ENCODE measurements at regions not wholly inside any gene's neighbourhood (a gene's known extent, or its start where the extent isn't known, plus 50 kb on each side); places are given as distances from the start of the nearest gene placed in this dataset.

DNA sequence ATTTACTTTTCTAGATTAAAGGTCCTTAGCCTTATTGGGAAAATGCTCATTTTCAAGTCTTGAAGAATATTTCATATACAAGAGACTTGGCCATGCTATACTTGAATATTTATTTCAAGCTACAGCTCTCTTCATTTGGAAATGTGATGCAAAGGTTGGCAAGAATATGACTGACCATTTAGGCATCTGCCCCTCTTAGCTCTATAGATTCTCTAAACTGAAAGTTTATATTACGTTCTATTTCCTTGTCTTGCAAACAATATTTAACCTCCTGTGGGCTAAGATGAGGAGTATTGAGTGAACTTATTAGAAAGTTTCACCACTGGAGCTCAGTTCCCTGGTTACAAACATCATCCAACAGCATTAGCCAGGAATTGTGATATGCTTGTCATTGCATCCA lies 593.1 kb downstream of the MAT2B start:
- no peak overlapping the region for H3K9ac ChIP-seq
- no peaks in the 10 kb centered on the region for H3K9me2 ChIP-seq (ENCODE audit: insufficient read depth)
- WGBS, 2 experiments (ENCODE audit: low coverage in 1 of 2, low lambda C conversion rate in 2 of 2, missing lambda C conversion rate in 2 of 2): 21 to 22% methylated on average over 1 of the region's 1 CpG
- H3K4me3 ChIP-seq: no peak overlapping the region
- H3K9me3 ChIP-seq (ENCODE audit: low read depth): no peaks in the 10 kb centered on the region
- H3K4me1 ChIP-seq (ENCODE audit: insufficient read depth): no peaks in the 10 kb centered on the region
- TF ChIP-seq EZH2phosphoT487 (IDR thresholded peaks at IDR 0.05; ENCODE audit: insufficient read depth, low read depth): no peak
- TF ChIP-seq EZH2 (IDR thresholded peaks at IDR 0.05; ENCODE audit: insufficient read depth, poor library complexity, severe bottlenecking): no peak
- in situ Hi-C loops (cut with MboI): no loop called here
- no peak overlapping the region for H3K27ac ChIP-seq
- no peak overlapping the region for H3K4me2 ChIP-seq (ENCODE audit: unreplicated experiment)
- DNase-seq: no peak
- no peaks in the 10 kb centered on the region for H3K79me2 ChIP-seq (ENCODE audit: insufficient read depth)
- H3K27me3 ChIP-seq (replicated peaks; ENCODE audit: insufficient read depth): no peaks in the 10 kb centered on the region
- no peaks in the 10 kb centered on the region for H3F3A ChIP-seq (ENCODE audit: insufficient read depth)
- H2AFZ ChIP-seq: no peak overlapping the region
- no peaks in the 10 kb centered on the region for H4K20me1 ChIP-seq (ENCODE audit: insufficient read depth)
- H3K36me3 ChIP-seq (ENCODE audit: low read depth): no peaks in the 10 kb centered on the region

DNA sequence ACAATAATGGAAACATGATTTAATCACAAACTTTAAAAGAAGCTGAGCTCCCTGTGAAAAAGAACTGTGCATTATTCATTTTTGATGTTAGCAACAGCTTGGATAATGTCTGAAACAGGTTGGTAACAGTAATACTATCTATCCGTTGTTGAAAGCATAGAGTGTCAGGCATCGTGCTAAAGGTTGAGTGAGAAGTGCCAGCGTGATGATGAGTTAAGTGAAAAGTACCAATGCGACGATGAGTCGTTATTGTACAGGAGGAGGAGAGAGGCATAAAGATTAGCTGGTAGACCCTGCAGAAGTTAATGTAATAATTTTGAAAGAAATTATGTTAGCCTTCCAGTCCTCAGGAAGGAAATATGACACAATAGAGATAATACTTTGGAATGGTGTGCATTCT lies 593.6 kb downstream of the MAT2B start:
- Histone ChIP-seq H4K20me1 (ENCODE audit: insufficient read depth) (no peaks in the 10 kb centered on the region), H3K36me3 (ENCODE audit: low read depth) (no peaks in the 10 kb centered on the region), H3K27ac (no peak overlapping the region), H3K4me1 (ENCODE audit: insufficient read depth) (no peaks in the 10 kb centered on the region), H3K9me3 (ENCODE audit: low read depth) (no peaks in the 10 kb centered on the region), H3F3A (ENCODE audit: insufficient read depth) (no peaks in the 10 kb centered on the region), H3K9me2 (ENCODE audit: insufficient read depth) (no peaks in the 10 kb centered on the region), H3K4me3 (no peak overlapping the region), H3K4me2 (ENCODE audit: unreplicated experiment) (no peak overlapping the region), H3K79me2 (ENCODE audit: insufficient read depth) (no peaks in the 10 kb centered on the region), H2AFZ (no peak overlapping the region), H3K9ac (no peak overlapping the region), H3K27me3 (replicated peaks; ENCODE audit: insufficient read depth) (no peaks in the 10 kb centered on the region)
- in situ Hi-C loops (cut with MboI): no loop called here
- no peak for DNase-seq
- TF ChIP-seq EZH2phosphoT487 (IDR thresholded peaks at IDR 0.05; ENCODE audit: insufficient read depth, low read depth) (no peak), EZH2 (IDR thresholded peaks at IDR 0.05; ENCODE audit: insufficient read depth, poor library complexity, severe bottlenecking) (no peak)
- WGBS, 2 experiments (ENCODE audit: low coverage in 1 of 2, low lambda C conversion rate in 2 of 2, missing lambda C conversion rate in 2 of 2): 52 to 60% methylated on average over 6 of the region's 6 CpGs

DNA sequence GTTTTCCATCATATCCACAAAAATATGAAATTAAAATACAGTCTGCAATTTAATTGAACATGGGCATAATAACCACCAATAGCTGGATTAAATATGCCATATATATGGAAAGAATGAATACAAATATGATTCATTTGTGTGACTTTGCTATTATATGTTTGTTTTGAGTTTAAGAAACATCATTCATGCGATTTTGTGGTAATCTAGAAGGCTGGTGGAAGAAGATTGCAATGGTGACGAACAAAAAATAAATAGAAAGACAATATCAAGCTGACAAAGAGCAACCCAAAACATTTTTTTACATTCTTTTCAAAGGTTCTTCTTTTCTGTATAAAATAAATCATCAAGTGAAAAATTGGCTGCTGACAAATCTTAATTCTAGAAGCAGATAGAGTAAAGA lies 610.0 kb downstream of the MAT2B start:
- Histone ChIP-seq H3K27ac (no peak overlapping the region), H3K9me2 (ENCODE audit: insufficient read depth) (no peaks in the 10 kb centered on the region), H4K20me1 (ENCODE audit: insufficient read depth) (no peaks in the 10 kb centered on the region), H3K4me3 (no peak overlapping the region), H3K4me2 (ENCODE audit: unreplicated experiment) (no peak overlapping the region), H3K4me1 (ENCODE audit: insufficient read depth) (no peaks in the 10 kb centered on the region), H3K79me2 (ENCODE audit: insufficient read depth) (no peaks in the 10 kb centered on the region), H3K27me3 (replicated peaks; ENCODE audit: insufficient read depth) (no peaks in the 10 kb centered on the region), H3F3A (ENCODE audit: insufficient read depth) (no peaks in the 10 kb centered on the region), H3K9me3 (ENCODE audit: low read depth) (no peaks in the 10 kb centered on the region), H3K9ac (no peak overlapping the region), H3K36me3 (ENCODE audit: low read depth) (no peaks in the 10 kb centered on the region), H2AFZ (no peak overlapping the region)
- WGBS, 2 experiments (ENCODE audit: low coverage in 1 of 2, low lambda C conversion rate in 2 of 2, missing lambda C conversion rate in 2 of 2): 5 to 7% methylated on average over 2 of the region's 2 CpGs
- in situ Hi-C loops (cut with MboI): no loop called here
- TF ChIP-seq EZH2 (IDR thresholded peaks at IDR 0.05; ENCODE audit: insufficient read depth, poor library complexity, severe bottlenecking) (no peak), EZH2phosphoT487 (IDR thresholded peaks at IDR 0.05; ENCODE audit: insufficient read depth, low read depth) (no peak)
- no peak for DNase-seq

DNA sequence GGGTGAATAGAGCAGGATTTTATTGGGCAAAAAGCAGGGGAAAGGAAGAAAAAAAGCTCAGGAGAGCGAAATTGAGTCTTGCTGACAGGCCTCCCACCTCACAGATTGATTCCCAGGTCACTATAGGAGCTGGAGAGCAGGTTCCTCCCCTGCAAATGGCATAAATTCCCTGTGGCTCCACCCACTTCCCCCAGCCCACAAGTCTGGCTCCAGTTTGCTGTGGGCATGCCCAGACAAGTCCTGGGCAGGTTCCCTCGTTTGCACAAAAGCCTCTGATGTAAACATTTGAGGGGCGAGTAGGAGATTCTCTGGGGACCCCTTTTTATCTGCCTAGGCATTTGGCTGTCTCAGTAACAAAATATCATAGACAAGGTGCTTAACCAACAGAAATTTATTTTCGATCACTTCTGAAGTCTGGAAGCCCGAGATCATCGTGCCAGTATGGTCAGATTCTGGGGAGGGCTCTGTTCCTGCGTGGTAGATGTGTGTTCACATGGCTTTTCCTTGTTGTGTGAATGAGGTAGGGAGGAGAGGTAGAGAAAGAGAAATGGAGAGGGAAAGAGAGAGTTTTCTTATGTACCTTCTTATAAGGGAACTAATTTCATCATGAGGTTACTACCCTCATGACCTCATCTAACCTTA lies 614.5 kb downstream of the MAT2B start:
- H4K20me1 ChIP-seq (ENCODE audit: insufficient read depth): no peaks in the 10 kb centered on the region
- no peak overlapping the region for H3K4me2 ChIP-seq (ENCODE audit: unreplicated experiment)
- peak; percentile 19 for DNase-seq
- no peaks in the 10 kb centered on the region for H3F3A ChIP-seq (ENCODE audit: insufficient read depth)
- no peaks in the 10 kb centered on the region for H3K9me3 ChIP-seq (ENCODE audit: low read depth)
- H3K27ac ChIP-seq: no peak overlapping the region
- peak overlapping the region; percentile 71 for H2AFZ ChIP-seq
- no peaks in the 10 kb centered on the region for H3K36me3 ChIP-seq (ENCODE audit: low read depth)
- H3K79me2 ChIP-seq (ENCODE audit: insufficient read depth): no peaks in the 10 kb centered on the region
- no peak for TF ChIP-seq EZH2phosphoT487 (IDR thresholded peaks at IDR 0.05; ENCODE audit: insufficient read depth, low read depth)
- no peak for TF ChIP-seq EZH2 (IDR thresholded peaks at IDR 0.05; ENCODE audit: insufficient read depth, poor library complexity, severe bottlenecking)
- H3K4me1 ChIP-seq (ENCODE audit: insufficient read depth): no peaks in the 10 kb centered on the region
- H3K9me2 ChIP-seq (ENCODE audit: insufficient read depth): no peaks in the 10 kb centered on the region
- no peak overlapping the region for H3K4me3 ChIP-seq
- in situ Hi-C loops (cut with MboI): no loop called here
- H3K27me3 ChIP-seq (replicated peaks; ENCODE audit: insufficient read depth): no peaks in the 10 kb centered on the region
- no peak overlapping the region for H3K9ac ChIP-seq
- 11 to 17% methylated on average over 7 of the region's 7 CpGs for WGBS, 2 experiments (ENCODE audit: low coverage in 1 of 2, low lambda C conversion rate in 2 of 2, missing lambda C conversion rate in 2 of 2)

DNA sequence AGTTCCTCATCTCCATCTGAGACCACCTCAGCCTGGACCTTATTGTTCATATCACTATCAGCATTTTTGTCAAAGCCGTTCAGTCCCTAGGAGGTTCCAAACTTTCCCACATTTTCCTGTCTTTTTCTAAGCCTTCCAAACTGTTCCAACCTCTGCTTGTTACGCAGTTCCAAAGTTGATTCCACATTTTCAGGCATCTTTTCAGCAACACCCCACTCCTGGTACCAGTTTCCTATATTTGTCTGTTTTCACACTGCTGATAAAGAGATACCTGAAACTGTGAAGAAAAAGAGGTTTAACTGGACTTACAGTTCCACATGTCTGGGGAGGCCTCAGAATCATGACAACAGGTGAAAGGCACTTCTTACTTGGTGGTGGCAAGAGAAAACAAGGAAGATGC lies 622.1 kb downstream of the MAT2B start:
- no peaks in the 10 kb centered on the region for H4K20me1 ChIP-seq (ENCODE audit: insufficient read depth)
- H3K9ac ChIP-seq: no peak overlapping the region
- H2AFZ ChIP-seq: no peak overlapping the region
- H3K9me3 ChIP-seq (ENCODE audit: low read depth): no peaks in the 10 kb centered on the region
- H3K4me2 ChIP-seq (ENCODE audit: unreplicated experiment): no peak overlapping the region
- in situ Hi-C loops (cut with MboI): no loop called here
- no peaks in the 10 kb centered on the region for H3K9me2 ChIP-seq (ENCODE audit: insufficient read depth)
- no peaks in the 10 kb centered on the region for H3K4me1 ChIP-seq (ENCODE audit: insufficient read depth)
- no peak for DNase-seq
- H3K27ac ChIP-seq: no peak overlapping the region
- no peaks in the 10 kb centered on the region for H3K79me2 ChIP-seq (ENCODE audit: insufficient read depth)
- TF ChIP-seq EZH2phosphoT487 (IDR thresholded peaks at IDR 0.05; ENCODE audit: insufficient read depth, low read depth) (no peak), EZH2 (IDR thresholded peaks at IDR 0.05; ENCODE audit: insufficient read depth, poor library complexity, severe bottlenecking) (no peak)
- H3F3A ChIP-seq (ENCODE audit: insufficient read depth): no peaks in the 10 kb centered on the region
- H3K27me3 ChIP-seq (replicated peaks; ENCODE audit: insufficient read depth): no peaks in the 10 kb centered on the region
- H3K36me3 ChIP-seq (ENCODE audit: low read depth): no peaks in the 10 kb centered on the region
- 21 to 31% methylated on average over 2 of the region's 2 CpGs for WGBS, 2 experiments (ENCODE audit: low coverage in 1 of 2, low lambda C conversion rate in 2 of 2, missing lambda C conversion rate in 2 of 2)
- no peak overlapping the region for H3K4me3 ChIP-seq
